Mucosa of rectum (tissue), 2 donors: ENCODE measurements at regions not wholly inside any gene's neighbourhood (a gene's known extent, or its start where the extent isn't known, plus 50 kb on each side); places are given as distances from the start of the nearest gene placed in this dataset.

Experiments used
- H3K27ac ChIP-seq, 2 donors: one replicate each; pipeline ENCODE4 v1.7.0; 2013; ENCODE audit warnings: inconsistent platforms in 2 of 2, low read depth in 2 of 2, low read length in 2 of 2
- H3K27me3 ChIP-seq, 2 donors: one replicate each; pipeline ENCODE4 v1.7.0; 2013; ENCODE audit warnings: low read length in 2 of 2; ENCODE audit not compliant: control insufficient read depth in 2 of 2, insufficient read depth in 2 of 2
- H3K36me3 ChIP-seq, 2 donors: one replicate each; pipeline ENCODE4 v1.7.0; 2013; ENCODE audit warnings: low read length in 2 of 2; ENCODE audit not compliant: control insufficient read depth in 2 of 2, insufficient read depth in 2 of 2
- H3K4me1 ChIP-seq, 2 donors: one replicate each; pipeline ENCODE4 v1.7.0; 2013; ENCODE audit warnings: low read length in 2 of 2, mild to moderate bottlenecking in 1 of 2; ENCODE audit not compliant: control insufficient read depth in 2 of 2, insufficient read depth in 2 of 2
- H3K4me3 ChIP-seq, 2 donors: one replicate each; pipeline ENCODE4 v1.7.0; 2013; ENCODE audit warnings: low read length in 2 of 2
- H3K9ac ChIP-seq, 2 donors: one replicate each; pipeline ENCODE4 v1.7.0; 2013; ENCODE audit warnings: low read length in 2 of 2, low read depth in 1 of 2, mild to moderate bottlenecking in 1 of 2
- H3K9me3 ChIP-seq, 2 donors: one replicate each; pipeline ENCODE4 v1.7.0; 2013; ENCODE audit warnings: low read length in 2 of 2; ENCODE audit not compliant: control insufficient read depth in 2 of 2
- donor health status: healthy.
- donor health status: Normal muscosa, but diverticular disease.

- H3K4me1 ChIP-seq, result no peaks in the 10 kb centered on the region
- H3K9ac ChIP-seq, result no peak overlapping the region
- no peaks in the 10 kb centered on the region for H3K9me3 ChIP-seq
- H3K27me3 ChIP-seq, result peaks cover 0 to 5% of the 10 kb centered on the region in 2 donors
- no peak overlapping the region for H3K27ac ChIP-seq
- H3K4me3 ChIP-seq, result no peak overlapping the region
- H3K36me3 ChIP-seq, result no peaks in the 10 kb centered on the region
Measured at GRCh38 chr11:121721448-121721847, 268.7 kb upstream of the SORL1-AS1 start.

DNA sequence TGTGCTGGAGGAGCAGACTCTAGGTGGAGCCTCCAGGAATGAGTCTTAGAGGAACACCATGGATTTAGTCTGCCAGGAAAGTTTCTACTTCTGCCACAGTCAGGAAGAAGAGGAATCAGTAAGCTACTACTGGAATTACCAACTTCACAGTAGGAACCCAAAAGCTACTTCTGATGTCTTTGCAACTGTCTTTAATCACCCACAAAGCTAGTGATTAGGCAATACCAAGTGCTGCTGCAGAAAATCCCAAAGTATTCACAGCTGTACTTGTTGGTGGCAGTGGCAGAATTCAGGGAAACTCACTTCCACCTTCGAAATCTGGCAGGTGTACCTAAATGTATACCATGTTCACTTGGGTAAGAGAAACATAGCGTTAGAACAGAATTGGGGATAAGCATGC lies 264.5 kb upstream of the SORL1-AS1 start:
- H3K27me3 ChIP-seq, result peaks cover 0 to 4% of the 10 kb centered on the region in 2 donors
- no peak overlapping the region for H3K4me3 ChIP-seq
- no peak overlapping the region for H3K9ac ChIP-seq
- no peaks in the 10 kb centered on the region for H3K9me3 ChIP-seq
- H3K36me3 ChIP-seq, result no peaks in the 10 kb centered on the region
- H3K4me1 ChIP-seq, result no peaks in the 10 kb centered on the region
- no peak overlapping the region for H3K27ac ChIP-seq

DNA sequence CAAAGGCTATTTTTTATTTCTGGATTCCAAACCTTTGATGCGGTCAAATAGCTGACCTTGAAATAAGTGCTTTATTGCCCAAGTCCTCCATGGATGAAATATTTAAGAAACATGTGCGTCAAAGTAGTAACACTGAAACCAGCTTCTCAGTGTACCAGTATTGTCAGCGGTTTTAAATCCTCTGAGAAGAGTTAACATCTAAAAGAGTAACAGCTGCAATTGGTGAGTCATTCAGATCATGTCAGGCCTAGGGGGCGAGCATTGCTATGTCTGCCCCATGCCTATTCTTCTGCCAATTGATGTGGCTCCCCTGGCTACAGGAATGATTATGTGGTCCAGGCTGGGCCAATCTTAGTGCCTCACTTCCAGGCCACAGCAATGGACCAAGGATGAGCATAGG lies 263.3 kb upstream of the SORL1-AS1 start:
- Histone ChIP-seq H3K27me3 (no peaks in the 10 kb centered on the region), H3K4me3 (no peak overlapping the region), H3K36me3 (no peaks in the 10 kb centered on the region), H3K9me3 (no peaks in the 10 kb centered on the region), H3K27ac (no peak overlapping the region), H3K4me1 (no peaks in the 10 kb centered on the region), H3K9ac (no peak overlapping the region)

DNA sequence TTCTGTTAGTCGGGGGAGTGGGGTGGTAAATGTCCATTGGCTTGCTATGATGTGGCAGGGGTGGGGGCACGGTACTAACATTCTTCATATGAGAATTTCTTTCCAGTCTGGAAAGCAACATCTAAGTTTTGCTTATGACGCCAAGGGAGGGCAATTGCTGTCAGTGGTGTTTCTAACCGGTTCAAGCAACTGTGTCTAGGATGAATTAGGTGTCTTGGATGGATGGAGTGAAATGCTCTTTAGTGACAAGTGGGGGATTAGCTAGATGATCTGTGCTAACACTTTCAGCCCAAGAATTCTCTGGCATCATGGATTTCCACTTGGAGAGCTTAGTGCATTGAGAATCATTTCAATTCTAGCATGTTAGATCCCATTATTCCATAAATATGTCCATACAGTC lies 262.6 kb upstream of the SORL1-AS1 start:
- Histone ChIP-seq H3K4me1 (no peaks in the 10 kb centered on the region), H3K36me3 (no peaks in the 10 kb centered on the region), H3K4me3 (no peak overlapping the region), H3K9me3 (no peaks in the 10 kb centered on the region), H3K27me3 (no peaks in the 10 kb centered on the region), H3K9ac (no peak overlapping the region), H3K27ac (no peak overlapping the region)

DNA sequence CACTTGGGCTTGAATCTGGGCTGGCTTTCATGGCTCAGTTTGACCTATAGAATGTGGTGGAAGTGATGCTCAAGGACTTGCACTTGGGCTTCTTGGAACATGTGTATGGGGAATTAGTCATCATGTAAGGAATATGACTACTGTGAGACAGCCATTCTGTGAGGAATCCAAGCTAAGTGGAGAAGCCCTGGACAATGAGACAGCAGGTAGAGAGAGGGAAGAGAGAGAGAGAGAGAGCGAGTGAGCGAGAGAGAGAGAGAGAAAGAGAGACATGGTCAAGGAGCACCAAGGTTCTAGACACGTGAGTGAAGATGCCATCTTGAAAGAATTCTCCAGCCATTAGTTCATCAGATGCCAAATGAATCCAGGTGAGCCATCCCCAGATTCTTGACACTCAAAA lies 261.6 kb upstream of the SORL1-AS1 start:
- no peaks in the 10 kb centered on the region for H3K27me3 ChIP-seq
- H3K27ac ChIP-seq, result no peak overlapping the region
- H3K4me1 ChIP-seq, result no peaks in the 10 kb centered on the region
- H3K9me3 ChIP-seq, result no peaks in the 10 kb centered on the region
- no peak overlapping the region for H3K9ac ChIP-seq
- H3K4me3 ChIP-seq, result no peak overlapping the region
- no peaks in the 10 kb centered on the region for H3K36me3 ChIP-seq

GRCh38 chr11:121711939-121712338 lies 259.2 kb upstream of the SORL1-AS1 start:
- no peak overlapping the region for H3K9ac ChIP-seq
- no peaks in the 10 kb centered on the region for H3K9me3 ChIP-seq
- no peak overlapping the region for H3K27ac ChIP-seq
- H3K27me3 ChIP-seq, result no peaks in the 10 kb centered on the region
- no peak overlapping the region for H3K4me3 ChIP-seq
- no peaks in the 10 kb centered on the region for H3K36me3 ChIP-seq
- no peaks in the 10 kb centered on the region for H3K4me1 ChIP-seq

DNA sequence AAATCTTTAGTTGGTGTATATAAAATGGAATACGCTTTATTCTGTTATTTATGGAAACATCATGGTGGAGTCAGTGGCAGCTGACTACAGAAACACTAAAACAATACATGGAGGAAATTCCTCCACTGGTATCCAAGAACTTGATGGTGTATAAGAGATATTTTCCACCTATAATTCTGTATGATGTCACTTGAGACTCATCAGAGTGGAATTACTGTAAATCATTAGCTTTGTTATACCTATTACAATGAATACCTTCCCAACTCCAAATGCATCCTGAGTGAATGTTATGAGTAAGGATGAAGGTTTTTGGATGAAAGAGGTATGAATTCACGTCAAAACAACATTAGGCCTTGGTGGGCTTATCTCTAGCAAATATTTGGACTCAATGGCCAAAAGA lies 258.5 kb upstream of the SORL1-AS1 start:
- Histone ChIP-seq H3K9me3 (no peaks in the 10 kb centered on the region), H3K4me3 (no peak overlapping the region), H3K27me3 (no peaks in the 10 kb centered on the region), H3K36me3 (no peaks in the 10 kb centered on the region), H3K4me1 (no peaks in the 10 kb centered on the region), H3K9ac (no peak overlapping the region), H3K27ac (no peak overlapping the region)

DNA sequence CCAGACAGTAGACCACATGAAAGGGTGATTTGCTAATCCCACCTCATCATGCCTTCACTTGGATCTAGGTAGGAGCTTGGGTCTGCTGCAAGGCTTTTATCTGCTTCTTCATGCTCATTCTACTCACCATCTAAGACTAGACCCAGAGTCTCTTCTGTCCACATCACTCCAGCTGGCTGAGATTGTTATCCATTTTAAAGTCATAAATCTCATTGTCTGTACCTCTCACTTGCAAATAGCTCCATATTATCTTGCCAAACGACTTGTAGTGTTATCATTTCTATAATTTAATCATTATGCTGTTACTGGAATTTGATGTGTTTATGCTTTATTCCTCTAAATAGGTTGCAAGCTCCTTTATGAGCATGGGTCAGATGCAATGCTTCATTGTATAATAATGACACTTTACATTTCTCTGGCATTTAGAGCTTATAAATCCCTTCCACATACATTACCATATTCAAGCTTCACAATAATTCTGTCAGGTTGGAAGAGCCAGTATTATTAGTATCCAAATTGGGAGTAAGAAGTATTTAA lies 254.2 kb upstream of the SORL1-AS1 start:
- Histone ChIP-seq H3K9me3 (no peaks in the 10 kb centered on the region), H3K9ac (no peak overlapping the region), H3K27ac (no peak overlapping the region), H3K27me3 (no peaks in the 10 kb centered on the region), H3K4me1 (no peaks in the 10 kb centered on the region), H3K4me3 (no peak overlapping the region), H3K36me3 (no peaks in the 10 kb centered on the region)

DNA sequence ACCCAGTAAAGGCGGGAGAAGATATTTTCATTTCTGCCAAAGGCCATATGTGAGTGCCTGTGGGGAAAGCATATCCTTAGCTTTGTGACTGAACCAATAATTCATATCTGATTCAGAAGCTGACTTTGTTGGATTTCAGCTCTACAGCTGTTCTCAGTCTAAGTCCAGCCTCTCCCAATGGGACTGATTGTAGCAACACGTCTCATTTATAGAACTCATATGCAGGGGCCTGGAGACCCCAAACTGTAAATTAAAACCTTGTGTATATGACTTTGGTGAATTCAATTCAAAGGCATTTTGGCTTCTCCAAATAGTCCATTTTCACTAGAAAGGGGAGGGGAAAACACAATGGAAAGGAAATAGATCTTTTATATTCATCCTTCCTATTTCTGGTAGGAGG lies 250.4 kb upstream of the SORL1-AS1 start:
- Histone ChIP-seq H3K4me3 (no peak overlapping the region), H3K27me3 (no peaks in the 10 kb centered on the region), H3K4me1 (no peaks in the 10 kb centered on the region), H3K9ac (no peak overlapping the region), H3K27ac (no peak overlapping the region), H3K36me3 (no peaks in the 10 kb centered on the region), H3K9me3 (no peaks in the 10 kb centered on the region)

GRCh38 chr11:121700968-121701367 lies 248.2 kb upstream of the SORL1-AS1 start:
- no peaks in the 10 kb centered on the region for H3K36me3 ChIP-seq
- no peaks in the 10 kb centered on the region for H3K27me3 ChIP-seq
- H3K4me1 ChIP-seq, result no peaks in the 10 kb centered on the region
- no peak overlapping the region for H3K4me3 ChIP-seq
- no peak overlapping the region for H3K9ac ChIP-seq
- H3K27ac ChIP-seq, result no peak overlapping the region
- no peaks in the 10 kb centered on the region for H3K9me3 ChIP-seq

- no peak overlapping the region for H3K9ac ChIP-seq
- no peaks in the 10 kb centered on the region for H3K4me1 ChIP-seq
- no peak overlapping the region for H3K4me3 ChIP-seq
- no peaks in the 10 kb centered on the region for H3K27me3 ChIP-seq
- H3K27ac ChIP-seq, result no peak overlapping the region
- H3K36me3 ChIP-seq, result no peaks in the 10 kb centered on the region
- no peaks in the 10 kb centered on the region for H3K9me3 ChIP-seq
Measured at GRCh38 chr11:121699801-121700200, 247.0 kb upstream of the SORL1-AS1 start.
